ENCODE measurements at regions not wholly inside any gene's neighbourhood (a gene's known extent, or its start where the extent isn't known, plus 50 kb on each side); places are given as distances from the start of the nearest gene placed in this dataset.

GRCh38 chr13:22289711-22290110, 618.8 kb downstream of the FGF9 start:
- Mint-ChIP-seq H3K9me3 (no peaks in the 10 kb centered on the region), H3K4me3 (no peak overlapping the region), H3K36me3 (no peaks in the 10 kb centered on the region), H3K27ac (no peak overlapping the region), H3K27me3 (peaks cover 16 to 17% of the 10 kb centered on the region in 2 donors), H3K4me1 (no peaks in the 10 kb centered on the region)
- intact Hi-C loops (cut with micrococcal nuclease): no loop called here
- Histone ChIP-seq H3K9me3 (ENCODE audit: control insufficient read depth in 1 of 2, low read length in 2 of 2) (no peaks in the 10 kb centered on the region), H3K4me3 (ENCODE audit: low read length in 2 of 2) (no peak overlapping the region), H3K36me3 (ENCODE audit: insufficient read depth, low read length) (no peaks in the 10 kb centered on the region), H3K27me3 (ENCODE audit: insufficient read depth, low read length) (no peaks in the 10 kb centered on the region), H3K27ac (ENCODE audit: low read depth, low read length) (no peak overlapping the region), H3K4me1 (ENCODE audit: insufficient read depth, low read length) (no peaks in the 10 kb centered on the region)
- no peak for DNase-seq
- CTCF ChIA-PET (ENCODE audit: partially characterized antibody): no interaction called here
- POLR2A ChIA-PET (ENCODE audit: partially characterized antibody): no interaction called here

- no peaks in the 10 kb centered on the region for H3K9me3 ChIP-seq (ENCODE audit: control insufficient read depth in 1 of 2, low read length in 2 of 2)
- Mint-ChIP-seq H3K4me1 (peaks cover 0 to 2% (median under 1%) of the 10 kb centered on the region in 4 donors), H3K36me3 (peaks cover 0 to 3% of the 10 kb centered on the region in 2 donors), H3K9me3 (peaks cover 0 to 18% (median 9%) of the 10 kb centered on the region in 8 donors), H3K27me3 (peaks cover under 1 to 5% of the 10 kb centered on the region in 2 donors), H3K4me3 (no peak overlapping the region), H3K27ac (no peak overlapping the region)
- H3K27ac ChIP-seq (ENCODE audit: low read depth, low read length): no peak overlapping the region
- POLR2A ChIA-PET (ENCODE audit: partially characterized antibody): no interaction called here
- H3K4me3 ChIP-seq (ENCODE audit: low read length in 2 of 2): no peak overlapping the region
- peak in 1 of 5 donors; percentile 10 for DNase-seq
- H3K27me3 ChIP-seq (ENCODE audit: insufficient read depth, low read length): no peaks in the 10 kb centered on the region
- CTCF ChIA-PET (ENCODE audit: partially characterized antibody): interaction anchor here (0.7 to 3.4 kb wide), 4 partner anchors 13 to 660 kb away, joined by 3 to 9 read pairs (median 3); no protein-coding TSS in a partner anchor
- intact Hi-C loops (cut with micrococcal nuclease): loop anchor here (1.0 kb wide), 1 partner anchor 660 kb away; no protein-coding TSS in a partner anchor
- no peaks in the 10 kb centered on the region for H3K36me3 ChIP-seq (ENCODE audit: insufficient read depth, low read length)
- no peaks in the 10 kb centered on the region for H3K4me1 ChIP-seq (ENCODE audit: insufficient read depth, low read length)
Observed at GRCh38 chr13:22298530-22298929, 627.7 kb downstream of the FGF9 start.

GRCh38 chr13:22311734-22312404, 641.0 kb downstream of the FGF9 start:
- ChIA-PET POLR2A (ENCODE audit: partially characterized antibody) (no interaction called here), CTCF (ENCODE audit: partially characterized antibody) (no interaction called here)
- Histone ChIP-seq H3K27ac (ENCODE audit: low read depth, low read length) (no peak overlapping the region), H3K4me1 (ENCODE audit: insufficient read depth, low read length) (no peaks in the 10 kb centered on the region), H3K4me3 (ENCODE audit: low read length in 2 of 2) (no peak overlapping the region), H3K27me3 (ENCODE audit: insufficient read depth, low read length) (no peaks in the 10 kb centered on the region), H3K36me3 (ENCODE audit: insufficient read depth, low read length) (no peaks in the 10 kb centered on the region), H3K9me3 (ENCODE audit: control insufficient read depth in 1 of 2, low read length in 2 of 2) (no peaks in the 10 kb centered on the region)
- H3K27me3 Mint-ChIP-seq: peaks cover 0 to 7% of the 10 kb centered on the region in 2 donors
- H3K36me3 Mint-ChIP-seq: peaks cover 0 to 3% of the 10 kb centered on the region in 2 donors
- intact Hi-C loops (cut with micrococcal nuclease): no loop called here
- H3K27ac Mint-ChIP-seq: no peak overlapping the region
- H3K4me1 Mint-ChIP-seq: no peaks in the 10 kb centered on the region
- H3K9me3 Mint-ChIP-seq: peaks cover 0 to 13% (median 7%) of the 10 kb centered on the region in 8 donors
- DNase-seq: no peak
- H3K4me3 Mint-ChIP-seq: no peak overlapping the region

GRCh38 chr13:22312405-22312803, 641.5 kb downstream of the FGF9 start:
- H3K27me3 ChIP-seq (ENCODE audit: insufficient read depth, low read length): no peaks in the 10 kb centered on the region
- no peak for DNase-seq
- H3K27ac Mint-ChIP-seq: peak overlapping the region in 1 of 7 donors; percentile 73
- no peak overlapping the region for H3K4me3 ChIP-seq (ENCODE audit: low read length in 2 of 2)
- ChIA-PET POLR2A (ENCODE audit: partially characterized antibody) (no interaction called here), CTCF (ENCODE audit: partially characterized antibody) (no interaction called here)
- peaks cover 0 to 5% of the 10 kb centered on the region in 2 donors for H3K27me3 Mint-ChIP-seq
- no peaks in the 10 kb centered on the region for H3K36me3 ChIP-seq (ENCODE audit: insufficient read depth, low read length)
- H3K4me3 Mint-ChIP-seq: no peak overlapping the region
- no peaks in the 10 kb centered on the region for H3K4me1 Mint-ChIP-seq
- no peaks in the 10 kb centered on the region for H3K4me1 ChIP-seq (ENCODE audit: insufficient read depth, low read length)
- peaks cover 0 to 8% (median 2%) of the 10 kb centered on the region in 8 donors for H3K9me3 Mint-ChIP-seq
- no peaks in the 10 kb centered on the region for H3K9me3 ChIP-seq (ENCODE audit: control insufficient read depth in 1 of 2, low read length in 2 of 2)
- H3K27ac ChIP-seq (ENCODE audit: low read depth, low read length): no peak overlapping the region
- peaks cover 0 to 2% of the 10 kb centered on the region in 2 donors for H3K36me3 Mint-ChIP-seq
- intact Hi-C loops (cut with micrococcal nuclease): no loop called here

GRCh38 chr13:22316494-22317025, 645.7 kb downstream of the FGF9 start:
- Histone ChIP-seq H3K4me3 (ENCODE audit: low read length in 2 of 2) (no peak overlapping the region), H3K36me3 (ENCODE audit: insufficient read depth, low read length) (no peaks in the 10 kb centered on the region), H3K9me3 (ENCODE audit: control insufficient read depth in 1 of 2, low read length in 2 of 2) (no peaks in the 10 kb centered on the region), H3K27me3 (ENCODE audit: insufficient read depth, low read length) (no peaks in the 10 kb centered on the region), H3K27ac (ENCODE audit: low read depth, low read length) (no peak overlapping the region), H3K4me1 (ENCODE audit: insufficient read depth, low read length) (no peaks in the 10 kb centered on the region)
- no peak for DNase-seq
- CTCF ChIA-PET (ENCODE audit: partially characterized antibody): no interaction called here
- POLR2A ChIA-PET (ENCODE audit: partially characterized antibody): no interaction called here
- H3K27ac Mint-ChIP-seq: no peak overlapping the region
- H3K9me3 Mint-ChIP-seq: peaks cover 0 to 4% (median under 1%) of the 10 kb centered on the region in 8 donors
- intact Hi-C loops (cut with micrococcal nuclease): no loop called here
- no peaks in the 10 kb centered on the region for H3K27me3 Mint-ChIP-seq
- no peaks in the 10 kb centered on the region for H3K36me3 Mint-ChIP-seq
- H3K4me1 Mint-ChIP-seq: no peaks in the 10 kb centered on the region
- H3K4me3 Mint-ChIP-seq: no peak overlapping the region

- H3K9me3 Mint-ChIP-seq: peaks cover 0 to 3% (median 0%) of the 10 kb centered on the region in 8 donors
- H3K4me3 Mint-ChIP-seq: no peak overlapping the region
- no peaks in the 10 kb centered on the region for H3K4me1 ChIP-seq (ENCODE audit: insufficient read depth, low read length)
Observed at GRCh38 chr13:22320991-22321390, 650.1 kb downstream of the FGF9 start.

GRCh38 chr13:22325761-22326160, 654.9 kb downstream of the FGF9 start:
- no peaks in the 10 kb centered on the region for H3K36me3 Mint-ChIP-seq
- intact Hi-C loops (cut with micrococcal nuclease): no loop called here
- peaks cover 2 to 5% of the 10 kb centered on the region in 2 donors for H3K27me3 Mint-ChIP-seq
- H3K9me3 ChIP-seq (ENCODE audit: control insufficient read depth in 1 of 2, low read length in 2 of 2): no peaks in the 10 kb centered on the region
- H3K4me3 ChIP-seq (ENCODE audit: low read length in 2 of 2): no peak overlapping the region
- no peak overlapping the region for H3K27ac Mint-ChIP-seq
- H3K4me1 ChIP-seq (ENCODE audit: insufficient read depth, low read length): no peaks in the 10 kb centered on the region
- no peak overlapping the region for H3K27ac ChIP-seq (ENCODE audit: low read depth, low read length)
- ChIA-PET POLR2A (ENCODE audit: partially characterized antibody) (no interaction called here), CTCF (ENCODE audit: partially characterized antibody) (interaction anchor here (1.2 kb wide), 1 partner anchor 687 kb away, joined by 3 read pairs; no protein-coding TSS in a partner anchor)
- no peak for DNase-seq
- peaks cover 0 to 7% (median under 1%) of the 10 kb centered on the region in 8 donors for H3K9me3 Mint-ChIP-seq
- H3K27me3 ChIP-seq (ENCODE audit: insufficient read depth, low read length): no peaks in the 10 kb centered on the region
- no peaks in the 10 kb centered on the region for H3K36me3 ChIP-seq (ENCODE audit: insufficient read depth, low read length)
- H3K4me1 Mint-ChIP-seq: no peaks in the 10 kb centered on the region
- H3K4me3 Mint-ChIP-seq: no peak overlapping the region

More at GRCh38 chr13:22320991-22321390, 650.1 kb downstream of the FGF9 start:
- Mint-ChIP-seq H3K36me3 (no peaks in the 10 kb centered on the region), H3K4me1 (no peaks in the 10 kb centered on the region), H3K27ac (no peak overlapping the region), H3K27me3 (peaks cover 2 to 5% of the 10 kb centered on the region in 2 donors)
- Histone ChIP-seq H3K36me3 (ENCODE audit: insufficient read depth, low read length) (no peaks in the 10 kb centered on the region), H3K9me3 (ENCODE audit: control insufficient read depth in 1 of 2, low read length in 2 of 2) (no peaks in the 10 kb centered on the region), H3K27me3 (ENCODE audit: insufficient read depth, low read length) (no peaks in the 10 kb centered on the region), H3K27ac (ENCODE audit: low read depth, low read length) (no peak overlapping the region), H3K4me3 (ENCODE audit: low read length in 2 of 2) (no peak overlapping the region)
- intact Hi-C loops (cut with micrococcal nuclease): no loop called here
- ChIA-PET CTCF (ENCODE audit: partially characterized antibody) (no interaction called here), POLR2A (ENCODE audit: partially characterized antibody) (no interaction called here)
- no peak for DNase-seq

Measured in CD4-positive, alpha-beta memory T cell (primary cell).